ENCODE measurements at regions not wholly inside any gene's neighbourhood (a gene's known extent, or its start where the extent isn't known, plus 50 kb on each side); places are given as distances from the start of the nearest gene placed in this dataset.

GRCh38 chr22:34330432-34330831 lies 410.2 kb upstream of the LARGE1 start:
- H3K4me2 ChIP-seq (ENCODE audit: extremely low read depth, insufficient read depth, low read length) = no peak overlapping the region
- TF ChIP-seq CTCF (conservative IDR thresholded peaks at IDR 0.05 in 1 of 2, IDR thresholded peaks at IDR 0.05 in 1 of 2; ENCODE audit: low read depth in 1 of 2, low read length in 2 of 2) = no peak
- TF ChIP-seq EZH2 (IDR thresholded peaks at IDR 0.05; ENCODE audit: low read length, missing control alignments) = no peak
- H3K9me3 ChIP-seq (ENCODE audit: control insufficient read depth, insufficient read depth, low read depth, low read length) = no peaks in the 10 kb centered on the region
- no peaks in the 10 kb centered on the region for H3K4me1 ChIP-seq (ENCODE audit: control insufficient read depth, extremely low read depth, insufficient read depth, low read length)
- no peaks in the 10 kb centered on the region for H4K20me1 ChIP-seq (ENCODE audit: control insufficient read depth, extremely low read depth, insufficient read depth, low read length)
- H2AFZ ChIP-seq (ENCODE audit: low read length) = no peak overlapping the region
- no peak overlapping the region for H3K9ac ChIP-seq (ENCODE audit: insufficient read depth, low read length)
- no peaks in the 10 kb centered on the region for H3K36me3 ChIP-seq (ENCODE audit: control insufficient read depth, insufficient read depth, low read length)
- H3K27me3 ChIP-seq (ENCODE audit: control insufficient read depth, insufficient read depth, low read length) = no peaks in the 10 kb centered on the region
- DNase-seq (ENCODE audit: low read depth in 2 of 2) = no peak
- no peak overlapping the region for H3K27ac ChIP-seq (ENCODE audit: insufficient read depth, low read length)
- H3K79me2 ChIP-seq (ENCODE audit: control insufficient read depth, insufficient read depth, low read length) = no peaks in the 10 kb centered on the region
- H3K4me3 ChIP-seq (replicated peaks in 1 of 4; ENCODE audit: control extremely low read depth in 1 of 4, insufficient read depth in 1 of 4, low read depth in 3 of 4, low read length in 4 of 4) = no peak overlapping the region

GRCh38 chr22:34333285-34333684 lies 413.0 kb upstream of the LARGE1 start:
- no peaks in the 10 kb centered on the region for H4K20me1 ChIP-seq (ENCODE audit: control insufficient read depth, extremely low read depth, insufficient read depth, low read length)
- H3K4me1 ChIP-seq (ENCODE audit: control insufficient read depth, extremely low read depth, insufficient read depth, low read length) = no peaks in the 10 kb centered on the region
- no peak overlapping the region for H3K4me3 ChIP-seq (replicated peaks in 1 of 4; ENCODE audit: control extremely low read depth in 1 of 4, insufficient read depth in 1 of 4, low read depth in 3 of 4, low read length in 4 of 4)
- no peak overlapping the region for H2AFZ ChIP-seq (ENCODE audit: low read length)
- no peak overlapping the region for H3K27ac ChIP-seq (ENCODE audit: insufficient read depth, low read length)
- no peaks in the 10 kb centered on the region for H3K79me2 ChIP-seq (ENCODE audit: control insufficient read depth, insufficient read depth, low read length)
- TF ChIP-seq CTCF (conservative IDR thresholded peaks at IDR 0.05 in 1 of 2, IDR thresholded peaks at IDR 0.05 in 1 of 2; ENCODE audit: low read depth in 1 of 2, low read length in 2 of 2) = no peak
- no peak for TF ChIP-seq EZH2 (IDR thresholded peaks at IDR 0.05; ENCODE audit: low read length, missing control alignments)
- no peak for DNase-seq (ENCODE audit: low read depth in 2 of 2)
- no peaks in the 10 kb centered on the region for H3K36me3 ChIP-seq (ENCODE audit: control insufficient read depth, insufficient read depth, low read length)
- no peak overlapping the region for H3K4me2 ChIP-seq (ENCODE audit: extremely low read depth, insufficient read depth, low read length)
- no peaks in the 10 kb centered on the region for H3K27me3 ChIP-seq (ENCODE audit: control insufficient read depth, insufficient read depth, low read length)
- H3K9me3 ChIP-seq (ENCODE audit: control insufficient read depth, insufficient read depth, low read depth, low read length) = no peaks in the 10 kb centered on the region
- no peak overlapping the region for H3K9ac ChIP-seq (ENCODE audit: insufficient read depth, low read length)

GRCh38 chr22:34334893-34335292 lies 414.6 kb upstream of the LARGE1 start:
- Histone ChIP-seq H3K27ac (ENCODE audit: insufficient read depth, low read length) (no peak overlapping the region), H3K9me3 (ENCODE audit: control insufficient read depth, insufficient read depth, low read depth, low read length) (no peaks in the 10 kb centered on the region), H3K4me2 (ENCODE audit: extremely low read depth, insufficient read depth, low read length) (no peak overlapping the region), H4K20me1 (ENCODE audit: control insufficient read depth, extremely low read depth, insufficient read depth, low read length) (no peaks in the 10 kb centered on the region), H3K4me3 (replicated peaks in 1 of 4; ENCODE audit: control extremely low read depth in 1 of 4, insufficient read depth in 1 of 4, low read depth in 3 of 4, low read length in 4 of 4) (no peak overlapping the region), H3K4me1 (ENCODE audit: control insufficient read depth, extremely low read depth, insufficient read depth, low read length) (no peaks in the 10 kb centered on the region), H2AFZ (ENCODE audit: low read length) (no peak overlapping the region), H3K36me3 (ENCODE audit: control insufficient read depth, insufficient read depth, low read length) (no peaks in the 10 kb centered on the region), H3K27me3 (ENCODE audit: control insufficient read depth, insufficient read depth, low read length) (no peaks in the 10 kb centered on the region), H3K79me2 (ENCODE audit: control insufficient read depth, insufficient read depth, low read length) (no peaks in the 10 kb centered on the region), H3K9ac (ENCODE audit: insufficient read depth, low read length) (no peak overlapping the region)
- no peak for DNase-seq (ENCODE audit: low read depth in 2 of 2)
- TF ChIP-seq CTCF (conservative IDR thresholded peaks at IDR 0.05 in 1 of 2, IDR thresholded peaks at IDR 0.05 in 1 of 2; ENCODE audit: low read depth in 1 of 2, low read length in 2 of 2) = no peak
- TF ChIP-seq EZH2 (IDR thresholded peaks at IDR 0.05; ENCODE audit: low read length, missing control alignments) = no peak
